ENCODE measurements at regions not wholly inside any gene's neighbourhood (a gene's known extent, or its start where the extent isn't known, plus 50 kb on each side); places are given as distances from the start of the nearest gene placed in this dataset.

DNA sequence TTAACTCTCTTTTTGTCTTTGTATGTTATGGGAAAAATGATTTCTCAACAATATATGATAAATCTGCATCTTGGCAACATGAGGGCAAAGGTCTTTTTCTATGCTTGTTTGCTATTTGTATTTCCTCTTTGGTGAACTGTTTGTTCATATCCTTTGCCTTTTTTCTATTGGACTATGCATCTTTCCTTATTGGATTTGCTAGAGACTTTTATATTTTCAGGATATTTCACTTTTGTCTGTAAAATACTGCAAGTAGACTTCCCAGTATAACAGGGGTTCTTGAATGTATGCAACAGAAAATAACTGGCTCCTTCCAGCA lies 69.4 kb upstream of the SSBP2 start:
- ChIA-PET POLR2A (no interaction called here), CTCF (no interaction called here)
- H3K36me3 Mint-ChIP-seq = no peaks in the 10 kb centered on the region
- no peak overlapping the region for H3K4me3 Mint-ChIP-seq
- intact Hi-C loops (cut with micrococcal nuclease) = no loop called here
- H3K9me3 Mint-ChIP-seq = no peaks in the 10 kb centered on the region
- DNase-seq = no peak
- peaks cover 1% of the 10 kb centered on the region for H3K27me3 Mint-ChIP-seq
- H3K4me1 Mint-ChIP-seq (ENCODE audit: low read depth) = peaks cover 32% of the 10 kb centered on the region
- H3K27ac Mint-ChIP-seq = no peak overlapping the region

GRCh38 chr5:81819556-81820317 lies 68.8 kb upstream of the SSBP2 start:
- Mint-ChIP-seq H3K4me1 (ENCODE audit: low read depth) (peaks cover 32% of the 10 kb centered on the region), H3K27me3 (peaks cover 1% of the 10 kb centered on the region), H3K36me3 (no peaks in the 10 kb centered on the region), H3K4me3 (no peak overlapping the region), H3K9me3 (no peaks in the 10 kb centered on the region), H3K27ac (peak overlapping the region; percentile 46)
- ChIA-PET CTCF (no interaction called here), POLR2A (no interaction called here)
- intact Hi-C loops (cut with micrococcal nuclease) = no loop called here
- DNase-seq = no peak

GRCh38 chr5:81817980-81818379 lies 67.1 kb upstream of the SSBP2 start:
- POLR2A ChIA-PET = no interaction called here
- CTCF ChIA-PET = no interaction called here
- H3K4me1 Mint-ChIP-seq (ENCODE audit: low read depth) = peaks cover 32% of the 10 kb centered on the region
- H3K27me3 Mint-ChIP-seq = no peaks in the 10 kb centered on the region
- no peak for DNase-seq
- no peaks in the 10 kb centered on the region for H3K9me3 Mint-ChIP-seq
- no peak overlapping the region for H3K4me3 Mint-ChIP-seq
- no peak overlapping the region for H3K27ac Mint-ChIP-seq
- no peaks in the 10 kb centered on the region for H3K36me3 Mint-ChIP-seq
- intact Hi-C loops (cut with micrococcal nuclease) = no loop called here

- ChIA-PET CTCF (no interaction called here), POLR2A (no interaction called here)
- no peaks in the 10 kb centered on the region for H3K27me3 Mint-ChIP-seq
- no peaks in the 10 kb centered on the region for H3K9me3 Mint-ChIP-seq
- H3K4me3 Mint-ChIP-seq = no peak overlapping the region
- intact Hi-C loops (cut with micrococcal nuclease) = no loop called here
- H3K4me1 Mint-ChIP-seq (ENCODE audit: low read depth) = peaks cover 32% of the 10 kb centered on the region
- no peak for DNase-seq
- H3K27ac Mint-ChIP-seq = no peak overlapping the region
- H3K36me3 Mint-ChIP-seq = no peaks in the 10 kb centered on the region
These were observed 66.2 kb upstream of the SSBP2 start for GRCh38 chr5:81817086-81817485.

DNA sequence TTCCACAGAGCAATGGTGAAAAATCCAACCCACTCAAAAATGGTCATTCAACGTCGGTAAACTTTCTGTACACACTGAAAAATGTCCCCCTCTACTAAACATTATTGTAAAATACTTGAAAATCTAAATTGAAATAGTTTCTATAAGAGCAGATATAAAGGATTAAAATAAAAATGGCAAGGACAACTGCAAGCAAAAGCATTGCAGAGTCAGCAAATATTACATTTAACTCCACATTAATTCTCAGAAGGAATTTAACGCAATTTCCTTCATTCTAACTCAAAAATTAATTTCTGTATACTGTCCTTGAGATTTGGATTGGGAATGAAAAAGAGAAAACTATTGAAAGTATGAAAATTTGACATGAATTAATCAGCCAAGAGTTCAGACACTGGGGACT lies 64.4 kb upstream of the SSBP2 start:
- no peak for DNase-seq
- Mint-ChIP-seq H3K9me3 (no peaks in the 10 kb centered on the region), H3K4me1 (ENCODE audit: low read depth) (peaks cover 27% of the 10 kb centered on the region), H3K27ac (no peak overlapping the region), H3K36me3 (peaks cover 1% of the 10 kb centered on the region), H3K27me3 (no peaks in the 10 kb centered on the region), H3K4me3 (no peak overlapping the region)
- intact Hi-C loops (cut with micrococcal nuclease) = no loop called here
- ChIA-PET CTCF (no interaction called here), POLR2A (no interaction called here)

DNA sequence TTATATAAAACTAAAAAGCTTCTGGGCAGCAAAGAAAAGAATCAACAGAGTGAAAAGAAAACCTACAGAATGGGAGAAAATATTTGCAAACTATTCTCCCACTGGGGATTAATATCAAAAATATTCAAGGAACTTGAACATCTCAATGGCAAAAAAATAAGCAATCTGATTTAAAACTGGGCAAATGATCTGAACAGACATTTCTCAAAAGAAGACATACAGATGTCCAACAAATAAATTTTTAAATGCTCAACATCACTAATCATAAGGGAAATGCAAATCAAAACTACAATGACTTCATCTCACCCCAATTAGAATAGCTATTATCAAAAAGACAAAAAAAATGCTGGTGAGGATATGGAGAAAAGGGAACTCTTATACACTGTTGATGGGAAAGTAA lies 57.2 kb upstream of the SSBP2 start:
- ChIA-PET POLR2A (no interaction called here), CTCF (no interaction called here)
- no peak overlapping the region for H3K27ac Mint-ChIP-seq
- H3K4me1 Mint-ChIP-seq (ENCODE audit: low read depth) = peaks cover 10% of the 10 kb centered on the region
- intact Hi-C loops (cut with micrococcal nuclease) = no loop called here
- peaks cover 3% of the 10 kb centered on the region for H3K36me3 Mint-ChIP-seq
- peaks cover 1% of the 10 kb centered on the region for H3K27me3 Mint-ChIP-seq
- H3K9me3 Mint-ChIP-seq = peaks cover 27% of the 10 kb centered on the region
- no peak overlapping the region for H3K4me3 Mint-ChIP-seq
- DNase-seq = no peak

DNA sequence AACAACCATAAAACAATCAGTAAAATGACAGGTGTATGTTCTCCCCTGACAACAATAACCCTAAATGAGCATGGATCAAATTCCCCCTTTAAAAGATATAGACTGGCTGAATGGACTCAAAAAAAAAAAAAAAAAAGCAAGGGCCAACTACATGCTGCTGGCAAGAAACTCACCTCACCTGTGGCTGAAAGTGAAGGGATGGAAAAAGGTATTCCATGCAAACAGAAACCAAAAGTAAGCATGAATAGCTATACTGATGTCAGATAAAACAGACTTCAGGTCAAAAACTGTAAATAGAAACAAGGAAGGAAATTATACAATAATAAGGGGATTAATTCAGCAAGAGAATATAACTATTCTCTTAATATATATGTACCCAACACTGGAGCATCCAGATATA lies 54.2 kb upstream of the SSBP2 start:
- intact Hi-C loops (cut with micrococcal nuclease) = no loop called here
- ChIA-PET POLR2A (no interaction called here), CTCF (interaction anchor here (0.6 kb wide), 1 partner anchor 59 kb away, joined by 3 read pairs; no protein-coding TSS in a partner anchor)
- Mint-ChIP-seq H3K4me3 (no peak overlapping the region), H3K9me3 (peaks cover 27% of the 10 kb centered on the region), H3K36me3 (peaks cover 1% of the 10 kb centered on the region), H3K4me1 (ENCODE audit: low read depth) (peaks cover 10% of the 10 kb centered on the region), H3K27me3 (peaks cover 1% of the 10 kb centered on the region), H3K27ac (no peak overlapping the region)
- no peak for DNase-seq

GRCh38 chr5:81803812-81804211 lies 52.9 kb upstream of the SSBP2 start:
- no peak for DNase-seq
- Mint-ChIP-seq H3K36me3 (peaks cover 1% of the 10 kb centered on the region), H3K4me3 (no peak overlapping the region), H3K9me3 (peaks cover 27% of the 10 kb centered on the region), H3K27ac (no peak overlapping the region), H3K27me3 (peaks cover 5% of the 10 kb centered on the region), H3K4me1 (ENCODE audit: low read depth) (peaks cover 10% of the 10 kb centered on the region)
- ChIA-PET CTCF (no interaction called here), POLR2A (no interaction called here)
- intact Hi-C loops (cut with micrococcal nuclease) = no loop called here

- no peak for DNase-seq
- no peak overlapping the region for H3K27ac Mint-ChIP-seq
- CTCF ChIA-PET = no interaction called here
- H3K4me3 Mint-ChIP-seq = no peak overlapping the region
- POLR2A ChIA-PET = no interaction called here
- H3K4me1 Mint-ChIP-seq (ENCODE audit: low read depth) = peaks cover 10% of the 10 kb centered on the region
- intact Hi-C loops (cut with micrococcal nuclease) = no loop called here
- H3K27me3 Mint-ChIP-seq = peaks cover 5% of the 10 kb centered on the region
- H3K9me3 Mint-ChIP-seq = peaks cover 16% of the 10 kb centered on the region
- peaks cover 1% of the 10 kb centered on the region for H3K36me3 Mint-ChIP-seq
These were observed 51.7 kb upstream of the SSBP2 start for GRCh38 chr5:81802625-81803024.

GRCh38 chr5:81802020-81802419 lies 51.1 kb upstream of the SSBP2 start:
- no peak for DNase-seq
- no peak overlapping the region for H3K4me3 Mint-ChIP-seq
- peaks cover 12% of the 10 kb centered on the region for H3K9me3 Mint-ChIP-seq
- POLR2A ChIA-PET = no interaction called here
- CTCF ChIA-PET = interaction anchor here (0.6 kb wide), 1 partner anchor 11 kb away, joined by 3 read pairs; no protein-coding TSS in a partner anchor
- intact Hi-C loops (cut with micrococcal nuclease) = no loop called here
- H3K27me3 Mint-ChIP-seq = peaks cover 5% of the 10 kb centered on the region
- H3K4me1 Mint-ChIP-seq (ENCODE audit: low read depth) = peaks cover 10% of the 10 kb centered on the region
- no peak overlapping the region for H3K27ac Mint-ChIP-seq
- H3K36me3 Mint-ChIP-seq = peaks cover 1% of the 10 kb centered on the region

DNA sequence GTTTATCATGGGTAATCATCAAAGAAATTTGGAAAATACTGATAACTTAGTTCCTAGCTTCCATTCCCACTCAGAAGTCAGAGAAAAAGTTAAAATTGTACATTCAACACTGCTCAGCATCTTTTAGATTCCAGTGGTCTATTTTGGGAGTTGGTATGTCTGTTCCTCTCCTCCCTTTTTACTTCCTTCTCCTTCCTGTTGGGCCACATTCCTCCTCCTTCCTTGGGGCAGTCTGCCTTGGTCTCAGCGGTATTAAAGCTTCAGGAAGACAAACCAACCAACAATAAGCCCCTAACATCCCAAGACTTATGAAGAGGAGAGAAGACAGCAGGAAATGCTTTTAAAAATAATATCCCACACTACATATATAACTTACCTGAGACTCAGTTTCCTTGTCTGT lies 49.9 kb upstream of the SSBP2 start:
- Mint-ChIP-seq H3K4me3 (no peak overlapping the region), H3K4me1 (ENCODE audit: low read depth) (peaks cover 10% of the 10 kb centered on the region), H3K27ac (no peak overlapping the region), H3K27me3 (peaks cover 3% of the 10 kb centered on the region), H3K36me3 (peaks cover under 1% of the 10 kb centered on the region), H3K9me3 (peaks cover under 1% of the 10 kb centered on the region)
- no peak for DNase-seq
- ChIA-PET CTCF (no interaction called here), POLR2A (interaction anchor here (0.6 kb wide), 1 partner anchor 51 kb away, joined by 3 read pairs; no protein-coding TSS in a partner anchor)
- intact Hi-C loops (cut with micrococcal nuclease) = no loop called here

Data from activated CD4-positive, alpha-beta memory T cell treated with anti-CD3 and anti-CD28 coated beads for 36 hours (primary cell).